RWPE2 (cell line): ENCODE measurements at regions not wholly inside any gene's neighbourhood (a gene's known extent, or its start where the extent isn't known, plus 50 kb on each side); places are given as distances from the start of the nearest gene placed in this dataset.

ENCODE experiments used
- ATAC-seq: fragments of 200-7000 bp; cut with Tn5 transposase; 3 replicates; pipeline ENCODE4 v1.9.1; 2021; ENCODE audit warnings: low read depth
- DNase-seq: peaks from one replicate; pipeline ENCODE4 v3.0.0-alpha.2; 2020; ENCODE audit warnings: low spot score
- H3K27ac ChIP-seq: fragments of 450-650 bp; 2 replicates; pipeline ENCODE4 v1.5.1; 2017; ENCODE audit warnings: mild to moderate bottlenecking; ENCODE audit not compliant: poor library complexity, severe bottlenecking
- H3K27me3 ChIP-seq: fragments of 250-450 bp; sonication (Bioruptor Pico); 2 replicates; pipeline ENCODE4 v1.5.1; 2021; ENCODE audit warnings: mild to moderate bottlenecking, moderate library complexity; ENCODE audit not compliant: insufficient read depth, poor library complexity, severe bottlenecking
- H3K36me3 ChIP-seq: fragments of 250-450 bp; sonication (Bioruptor Pico); 2 replicates; pipeline ENCODE4 v1.5.1; 2020; ENCODE audit warnings: low read depth, mild to moderate bottlenecking, moderate library complexity
- H3K4me1 ChIP-seq: fragments of 250-450 bp; sonication (Bioruptor Pico); 2 replicates; pipeline ENCODE4 v1.5.1; 2021; ENCODE audit warnings: mild to moderate bottlenecking, moderate library complexity; ENCODE audit not compliant: insufficient read depth, poor library complexity, severe bottlenecking
- H3K4me3 ChIP-seq: fragments of 250-450 bp; sonication (Bioruptor Pico); 2 replicates; pipeline ENCODE4 v1.5.1; 2021; ENCODE audit warnings: mild to moderate bottlenecking, moderate library complexity; ENCODE audit not compliant: severe bottlenecking
- H3K9me3 ChIP-seq: fragments of 250-450 bp; sonication (Bioruptor Pico); 2 replicates; pipeline ENCODE4 v1.5.1; 2021; ENCODE audit warnings: mild to moderate bottlenecking, moderate library complexity; ENCODE audit not compliant: severe bottlenecking
- CTCF ChIP-seq: fragments of 450-650 bp; IDR thresholded peaks from one replicate; pipeline ENCODE4 v1.5.1; 2017; ENCODE audit warnings: mild to moderate bottlenecking, moderate library complexity; ENCODE audit not compliant: poor library complexity, severe bottlenecking

GRCh38 chr7:68613405-68613804 lies 984.9 kb upstream of the AUTS2 start:
- H3K27ac ChIP-seq: no peak overlapping the region
- H3K9me3 ChIP-seq: no peaks in the 10 kb centered on the region
- no peak for TF ChIP-seq CTCF
- DNase-seq: no peak
- no peaks in the 10 kb centered on the region for H3K4me1 ChIP-seq
- no peak for ATAC-seq
- H3K27me3 ChIP-seq: no peaks in the 10 kb centered on the region
- H3K4me3 ChIP-seq: no peak overlapping the region
- H3K36me3 ChIP-seq: no peaks in the 10 kb centered on the region

- no peak for DNase-seq
- H3K9me3 ChIP-seq: no peaks in the 10 kb centered on the region
- H3K27ac ChIP-seq: no peak overlapping the region
These were observed 984.4 kb upstream of the AUTS2 start for GRCh38 chr7:68613897-68614296.

GRCh38 chr7:68619526-68619925 lies 978.7 kb upstream of the AUTS2 start:
- ATAC-seq (no peak), DNase-seq (no peak)
- Histone ChIP-seq H3K27me3 (no peaks in the 10 kb centered on the region), H3K4me3 (no peak overlapping the region), H3K36me3 (no peaks in the 10 kb centered on the region), H3K9me3 (no peaks in the 10 kb centered on the region), H3K27ac (no peak overlapping the region), H3K4me1 (no peaks in the 10 kb centered on the region)
- TF ChIP-seq CTCF: no peak

More at GRCh38 chr7:68613897-68614296, 984.4 kb upstream of the AUTS2 start:
- Histone ChIP-seq H3K4me1 (no peaks in the 10 kb centered on the region), H3K4me3 (no peak overlapping the region), H3K36me3 (no peaks in the 10 kb centered on the region), H3K27me3 (no peaks in the 10 kb centered on the region)
- ATAC-seq: no peak
- no peak for TF ChIP-seq CTCF

- TF ChIP-seq CTCF: no peak
- DNase-seq (no peak), ATAC-seq (no peak)
- Histone ChIP-seq H3K27me3 (no peaks in the 10 kb centered on the region), H3K36me3 (no peaks in the 10 kb centered on the region), H3K9me3 (no peaks in the 10 kb centered on the region), H3K4me3 (no peak overlapping the region), H3K4me1 (no peaks in the 10 kb centered on the region), H3K27ac (no peak overlapping the region)
These were observed 975.8 kb upstream of the AUTS2 start for GRCh38 chr7:68622500-68622899.

- DNase-seq: no peak
- H3K4me1 ChIP-seq: no peaks in the 10 kb centered on the region
- no peak overlapping the region for H3K27ac ChIP-seq
- no peaks in the 10 kb centered on the region for H3K9me3 ChIP-seq
- H3K4me3 ChIP-seq: no peak overlapping the region
- H3K36me3 ChIP-seq: no peaks in the 10 kb centered on the region
- no peaks in the 10 kb centered on the region for H3K27me3 ChIP-seq
- TF ChIP-seq CTCF: no peak
- no peak for ATAC-seq
These were observed 975.2 kb upstream of the AUTS2 start for GRCh38 chr7:68623030-68623429.
